SK-N-SH (cell line): ENCODE measurements at regions not wholly inside any gene's neighbourhood (a gene's known extent, or its start where the extent isn't known, plus 50 kb on each side); places are given as distances from the start of the nearest gene placed in this dataset.

Source experiments
- CTCF ChIA-PET: fragments of 300-600, 350-600 bp; formaldehyde crosslinking; extraction: SDS; loops from one replicate; lab custom pipeline; 2021; lab: Yijun Ruan, JAX
- POLR2A ChIA-PET: fragments of 350-600 bp; sonication (Branson Sonifier 250); formaldehyde crosslinking; extraction: SDS; loops from one replicate; lab custom pipeline; 2020; ENCODE audit warnings: antibody characterized with exemption, inconsistent platforms; lab: Yijun Ruan, JAX
- DNase-seq: peaks from one replicate; pipeline ENCODE4 v3.0.0; 2012
- H2AFZ ChIP-seq: fragments of 200-600 bp; sonication (generic); 2 replicates; pipeline ENCODE4 v1.8.1; 2016; ENCODE audit warnings: antibody characterized with exemption, mild to moderate bottlenecking, low read depth
- H3F3A ChIP-seq: fragments of 200-600 bp; sonication (generic); replicated peaks from 2 replicates; pipeline ENCODE3; 2016; ENCODE audit warnings: antibody characterized with exemption, mild to moderate bottlenecking; ENCODE audit not compliant: insufficient read depth
- H3K27ac ChIP-seq, 2 experiments: fragments of 200-500 bp in 1 of 2; fragments of 200-600 bp in 1 of 2; sonication (Bioruptor generic) in 1 of 2; sonication (generic), shearing (Covaris generic) in 1 of 2; 2 replicates each; pipeline versions ENCODE4 v1.5.1 to v1.6.1; 2014 to 2016; ENCODE audit warnings: low read depth in 2 of 2, inconsistent platforms in 1 of 2, low read length in 1 of 2, mild to moderate bottlenecking in 1 of 2, mixed read lengths in 1 of 2
- H3K27me3 ChIP-seq: fragments of 200-600 bp; sonication (generic), shearing (Covaris generic); 2 replicates; pipeline ENCODE4 v1.6.1; 2016; ENCODE audit warnings: mixed run types; ENCODE audit not compliant: insufficient read depth
- H3K36me3 ChIP-seq, 2 experiments: fragments of 200-500 bp in 1 of 2; fragments of 200-600 bp in 1 of 2; sonication (Bioruptor generic) in 1 of 2; sonication (generic) in 1 of 2; replicated peaks in 1 of 2; 2 replicates each; pipeline versions ENCODE3 to v1.5.1; 2014 to 2016; ENCODE audit warnings: low read length in 1 of 2, mild to moderate bottlenecking in 1 of 2; ENCODE audit not compliant: insufficient read depth in 2 of 2, control insufficient read depth in 1 of 2
- H3K4me1 ChIP-seq, 2 experiments: fragments of 200-500 bp in 1 of 2; fragments of 200-600 bp in 1 of 2; sonication (Bioruptor generic) in 1 of 2; sonication (generic), shearing (Covaris generic) in 1 of 2; 2 replicates each; pipeline versions ENCODE4 v1.5.1 to v1.6.1; 2014 to 2016; ENCODE audit warnings: low read depth in 1 of 2, low read length in 1 of 2, mixed run types in 1 of 2; ENCODE audit not compliant: insufficient read depth in 2 of 2, control insufficient read depth in 1 of 2
- H3K4me2 ChIP-seq: fragments of 200-600 bp; sonication (generic), shearing (Covaris generic); 2 replicates; pipeline ENCODE4 v1.6.1; 2017; ENCODE audit warnings: mixed run types
- H3K4me3 ChIP-seq, 2 experiments: fragments of 200-500 bp in 1 of 2; fragments of 200-600 bp in 1 of 2; sonication (Bioruptor generic) in 1 of 2; sonication (generic), shearing (Covaris generic) in 1 of 2; 2 replicates each; pipeline versions ENCODE4 v1.5.1 to v1.8.1; 2014 to 2016; ENCODE audit warnings: low read depth in 2 of 2, inconsistent platforms in 1 of 2, low read length in 1 of 2, mild to moderate bottlenecking in 1 of 2, mixed read lengths in 1 of 2, moderate library complexity in 1 of 2
- H3K79me2 ChIP-seq: fragments of 200-600 bp; sonication (generic); 2 replicates; pipeline ENCODE4 v1.8.1; 2017; ENCODE audit warnings: mild to moderate bottlenecking; ENCODE audit not compliant: insufficient read depth
- H3K9ac ChIP-seq: fragments of 200-600 bp; sonication (generic); 2 replicates; pipeline ENCODE4 v1.6.1; 2017; ENCODE audit warnings: mixed run types
- H3K9me2 ChIP-seq: fragments of 200-600 bp; sonication (generic); 2 replicates; pipeline ENCODE4 v1.6.1; 2017; ENCODE audit warnings: mixed run types
- H3K9me3 ChIP-seq: fragments of 200-600 bp; sonication (generic); 2 replicates; pipeline ENCODE4 v1.6.1; 2017; ENCODE audit warnings: mixed run types, mild to moderate bottlenecking, moderate library complexity
- H4K20me1 ChIP-seq: fragments of 200-600 bp; sonication (generic); 2 replicates; pipeline ENCODE4 v1.6.1; 2017; ENCODE audit warnings: mild to moderate bottlenecking, mixed run types; ENCODE audit not compliant: insufficient read depth
- CHD2 ChIP-seq: fragments of 150-350 bp; IDR thresholded peaks from 2 replicates; pipeline ENCODE4 v1.6.1; 2018; ENCODE audit warnings: low read length; ENCODE audit not compliant: partially characterized antibody
- ELF1 ChIP-seq: IDR thresholded peaks from 2 replicates; pipeline ENCODE4 v1.4.0; 2012
- EZH2phosphoT487 ChIP-seq: fragments of 200-600 bp; sonication (generic); IDR thresholded peaks from 2 replicates; pipeline ENCODE4 v1.6.1; 2017; ENCODE audit warnings: low read depth, mixed run types, mild to moderate bottlenecking, antibody characterized with exemption, moderate library complexity, borderline replicate concordance
- IRF3 ChIP-seq: fragments of 150-350 bp; IDR thresholded peaks from 2 replicates; pipeline ENCODE4 v1.6.1; 2016; ENCODE audit warnings: mild to moderate bottlenecking, low read depth, low read length
- NRF1 ChIP-seq: IDR thresholded peaks from 2 replicates; pipeline ENCODE4 v1.6.1; 2012; ENCODE audit warnings: low read depth, mild to moderate bottlenecking, low read length
- PBX3 ChIP-seq: IDR thresholded peaks from 2 replicates; pipeline ENCODE4; 2012
- POLR2AphosphoS5 ChIP-seq: IDR thresholded peaks from 2 replicates; pipeline ENCODE4 v1.6.1; 2012; ENCODE audit warnings: low read depth, low read length
- RAD21 ChIP-seq: IDR thresholded peaks from 2 replicates; pipeline ENCODE4 v1.6.1; 2012; ENCODE audit warnings: mild to moderate bottlenecking, low read length
- RFX5 ChIP-seq: IDR thresholded peaks from 2 replicates; pipeline ENCODE4 v1.6.1; 2012; ENCODE audit warnings: mild to moderate bottlenecking, improper control_type of control experiment, low read length
- SIN3A ChIP-seq: IDR thresholded peaks from 2 replicates; pipeline ENCODE4 v1.6.1; 2012; ENCODE audit warnings: low read depth, mild to moderate bottlenecking, low read length, moderate library complexity, borderline replicate concordance
- TAF1 ChIP-seq: IDR thresholded peaks from 2 replicates; pipeline ENCODE4 v1.6.1; 2012; ENCODE audit warnings: low read depth, mild to moderate bottlenecking, low read length, moderate library complexity, borderline replicate concordance
- TCF12 ChIP-seq: IDR thresholded peaks from 2 replicates; pipeline ENCODE4 v1.4.0; 2012
- TEAD4 ChIP-seq: IDR thresholded peaks from 2 replicates; pipeline ENCODE4 v1.4.0; 2012; ENCODE audit warnings: mild to moderate bottlenecking, borderline replicate concordance; ENCODE audit not compliant: insufficient read depth
- YY1 ChIP-seq: IDR thresholded peaks from 2 replicates; pipeline ENCODE4 v1.4.0; 2012; ENCODE audit warnings: low read depth, mild to moderate bottlenecking
- WGBS: methylation state at CpG from one replicate; pipeline ENCODE4 v1.1.6; 2017; ENCODE audit warnings: low lambda C conversion rate; 5-methylcytosine and 5-hydroxymethylcytosine counted together
- TF ChIP-seq, protein P1 (sequence below): fragments of 200-600 bp; sonication (generic); IDR thresholded peaks from 2 replicates; pipeline ENCODE4 v1.6.1; 2017; ENCODE audit warnings: antibody characterized with exemption, mild to moderate bottlenecking, moderate library complexity
- TF ChIP-seq, protein P2 (sequence below): IDR thresholded peaks from 2 replicates; pipeline ENCODE4 v1.4.0; 2012; ENCODE audit warnings: low read depth, borderline replicate concordance

- Histone ChIP-seq H3F3A (no peaks in the 10 kb centered on the region), H4K20me1 (no peaks in the 10 kb centered on the region), H3K9ac (no peak overlapping the region), H3K4me3 (no peak overlapping the region), H3K79me2 (no peaks in the 10 kb centered on the region), H3K9me2 (no peaks in the 10 kb centered on the region), H3K4me2 (no peak overlapping the region), H3K27me3 (peaks cover 13% of the 10 kb centered on the region; the same call in 1 of the 2 replicates), H3K4me1 (no peaks in the 10 kb centered on the region), H2AFZ (no peak overlapping the region), H3K27ac (no peak overlapping the region), H3K36me3 (no peaks in the 10 kb centered on the region), H3K9me3 (no peaks in the 10 kb centered on the region)
- 7% methylated on average over 4 of the region's 4 CpGs for WGBS
- POLR2A ChIA-PET = no interaction called here
- no peak for DNase-seq
- no peak for TF ChIP-seq TAF1
- no peak for TF ChIP-seq CHD2
- CTCF ChIA-PET = interaction anchor here (0.6 to 1.3 kb wide), 2 partner anchors 73 to 460 kb away, joined by 3 read pairs; no protein-coding TSS in a partner anchor
Observed at GRCh38 chr15:60152386-60152785, 148.3 kb downstream of the FOXB1 start.

DNA sequence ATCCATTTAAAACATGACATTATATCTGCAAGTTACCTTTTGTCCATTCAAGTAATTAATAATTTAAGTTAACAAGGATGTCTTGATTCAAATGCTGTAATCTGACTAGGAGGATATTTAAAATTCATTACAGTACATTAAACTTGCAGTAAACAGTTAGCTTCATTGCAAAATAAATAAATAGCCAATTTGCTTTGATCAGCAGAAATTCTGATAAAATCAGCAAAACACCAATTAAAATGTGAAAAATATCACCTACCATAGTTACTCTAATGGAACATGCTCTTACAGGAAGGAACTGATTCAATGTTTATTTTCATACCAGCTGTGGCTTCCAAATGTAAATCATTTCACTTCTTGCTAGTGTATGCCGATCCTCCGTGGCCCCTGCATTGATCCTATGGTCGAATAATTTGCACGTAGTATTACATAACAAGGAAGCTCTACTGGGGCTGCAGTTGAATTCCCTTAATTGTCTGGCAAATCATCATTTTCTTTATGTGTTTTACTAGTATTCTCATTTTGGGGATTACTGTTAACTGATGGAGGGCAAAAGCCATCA, 150.7 kb downstream of the FOXB1 start:
- Histone ChIP-seq H3K27ac (no peak overlapping the region), H4K20me1 (no peaks in the 10 kb centered on the region), H3K79me2 (no peaks in the 10 kb centered on the region), H3K9ac (no peak overlapping the region), H3K4me3 (no peak overlapping the region), H2AFZ (no peak overlapping the region), H3K4me2 (0 out of 2 replicates have a peak overlapping the region, but pooled peaks have one; percentile 14), H3K9me3 (no peaks in the 10 kb centered on the region), H3K9me2 (no peaks in the 10 kb centered on the region), H3K4me1 (no peaks in the 10 kb centered on the region), H3F3A (no peaks in the 10 kb centered on the region), H3K27me3 (peaks cover 24% of the 10 kb centered on the region; the same call in 1 of the 2 replicates), H3K36me3 (no peaks in the 10 kb centered on the region)
- TF ChIP-seq POLR2AphosphoS5 (no peak), CHD2 (no peak), SIN3A (no peak), YY1 (no peak), RFX5 (no peak), PBX3 (no peak), TCF12 (no peak), EZH2phosphoT487 (no peak), RAD21 (no peak), NRF1 (no peak), TEAD4 (no peak), ELF1 (no peak), IRF3 (no peak), TAF1 (no peak)
- TF ChIP-seq, protein P1, sequence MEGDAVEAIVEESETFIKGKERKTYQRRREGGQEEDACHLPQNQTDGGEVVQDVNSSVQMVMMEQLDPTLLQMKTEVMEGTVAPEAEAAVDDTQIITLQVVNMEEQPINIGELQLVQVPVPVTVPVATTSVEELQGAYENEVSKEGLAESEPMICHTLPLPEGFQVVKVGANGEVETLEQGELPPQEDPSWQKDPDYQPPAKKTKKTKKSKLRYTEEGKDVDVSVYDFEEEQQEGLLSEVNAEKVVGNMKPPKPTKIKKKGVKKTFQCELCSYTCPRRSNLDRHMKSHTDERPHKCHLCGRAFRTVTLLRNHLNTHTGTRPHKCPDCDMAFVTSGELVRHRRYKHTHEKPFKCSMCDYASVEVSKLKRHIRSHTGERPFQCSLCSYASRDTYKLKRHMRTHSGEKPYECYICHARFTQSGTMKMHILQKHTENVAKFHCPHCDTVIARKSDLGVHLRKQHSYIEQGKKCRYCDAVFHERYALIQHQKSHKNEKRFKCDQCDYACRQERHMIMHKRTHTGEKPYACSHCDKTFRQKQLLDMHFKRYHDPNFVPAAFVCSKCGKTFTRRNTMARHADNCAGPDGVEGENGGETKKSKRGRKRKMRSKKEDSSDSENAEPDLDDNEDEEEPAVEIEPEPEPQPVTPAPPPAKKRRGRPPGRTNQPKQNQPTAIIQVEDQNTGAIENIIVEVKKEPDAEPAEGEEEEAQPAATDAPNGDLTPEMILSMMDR = no peak
- TF ChIP-seq, protein P2, sequence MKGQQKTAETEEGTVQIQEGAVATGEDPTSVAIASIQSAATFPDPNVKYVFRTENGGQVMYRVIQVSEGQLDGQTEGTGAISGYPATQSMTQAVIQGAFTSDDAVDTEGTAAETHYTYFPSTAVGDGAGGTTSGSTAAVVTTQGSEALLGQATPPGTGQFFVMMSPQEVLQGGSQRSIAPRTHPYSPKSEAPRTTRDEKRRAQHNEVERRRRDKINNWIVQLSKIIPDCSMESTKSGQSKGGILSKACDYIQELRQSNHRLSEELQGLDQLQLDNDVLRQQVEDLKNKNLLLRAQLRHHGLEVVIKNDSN = no peak
- CTCF ChIA-PET = interaction anchor here (1.2 to 1.5 kb wide), 2 partner anchors 25 to 174 kb away, joined by 3 read pairs; no protein-coding TSS in a partner anchor
- WGBS = 23% methylated on average over 4 of the region's 4 CpGs
- no peak for DNase-seq
- POLR2A ChIA-PET = no interaction called here
